ENCODE measurements at regions not wholly inside any gene's neighbourhood (a gene's known extent, or its start where the extent isn't known, plus 50 kb on each side); places are given as distances from the start of the nearest gene placed in this dataset.

- H3K4me1 ChIP-seq (ENCODE audit: control insufficient read depth in 1 of 2, insufficient read depth in 2 of 2, low read length in 2 of 2): no peaks in the 10 kb centered on the region
- BruUV-seq (replicated peaks): no TSS peak
- H3K9me2 ChIP-seq (ENCODE audit: insufficient read depth): no peaks in the 10 kb centered on the region
- H3K4me3 ChIP-seq (replicated peaks in 1 of 2; ENCODE audit: low read depth in 1 of 2, low read length in 2 of 2): no peak overlapping the region
- intact Hi-C loops (cut with micrococcal nuclease): no loop called here
- peaks cover 0 to 4% of the 10 kb centered on the region in 2 experiments; a peak in 1 of 4 replicates for H3K9me3 ChIP-seq (ENCODE audit: control insufficient read depth in 1 of 2, insufficient read depth in 1 of 2, low read depth in 1 of 2, low read length in 2 of 2)
- no peaks in the 10 kb centered on the region for H3K79me2 ChIP-seq (ENCODE audit: insufficient read depth, low read length)
- POLR2A ChIA-PET: no interaction called here
- H4K20me1 ChIP-seq (ENCODE audit: insufficient read depth): no peaks in the 10 kb centered on the region
- ATAC-seq (no peak), DNase-seq (ENCODE audit: low read depth, low spot score) (no peak)
- peaks cover 7% of the 10 kb centered on the region for H3K27me3 ChIP-seq (ENCODE audit: insufficient read depth, low read length)
- H2AFZ ChIP-seq (ENCODE audit: low read depth, low read length, poor library complexity, severe bottlenecking): no peak overlapping the region
- TF ChIP-seq ATF3 (IDR thresholded peaks at IDR 0.05): no peak
- TF ChIP-seq ZBTB33 (IDR thresholded peaks at IDR 0.05; ENCODE audit: extremely low read depth, insufficient replicate concordance, low read length): no peak
- TF ChIP-seq EZH2phosphoT487 (IDR thresholded peaks at IDR 0.05; ENCODE audit: borderline replicate concordance): no peak
- no peak for TF ChIP-seq SIN3A (IDR thresholded peaks at IDR 0.05; ENCODE audit: low read depth)
- TF ChIP-seq ZNF274 (IDR thresholded peaks at IDR 0.05; ENCODE audit: low read depth, low read length): no peak
- TF ChIP-seq YY1 (IDR thresholded peaks at IDR 0.05; ENCODE audit: extremely low read depth, insufficient replicate concordance, low read depth, low read length): no peak
- no peak for TF ChIP-seq CTCF (IDR thresholded peaks at IDR 0.05 in 2 of 3, conservative IDR thresholded peaks at IDR 0.05 in 1 of 3; ENCODE audit: borderline replicate concordance in 1 of 3, insufficient read depth in 1 of 3, low read depth in 2 of 3, low read length in 2 of 3)
- TF ChIP-seq POLR2AphosphoS5 (IDR thresholded peaks at IDR 0.05; ENCODE audit: low read depth, low read length): no peak
- no peak for TF ChIP-seq JUND (IDR thresholded peaks at IDR 0.05)
- TF ChIP-seq ELF1 (IDR thresholded peaks at IDR 0.05; ENCODE audit: borderline replicate concordance, low read depth): no peak
- no peak for TF ChIP-seq FOSL1 (IDR thresholded peaks at IDR 0.05; ENCODE audit: low read depth)
- no peak for TF ChIP-seq ZFX (IDR thresholded peaks at IDR 0.05)
- TF ChIP-seq MAX (IDR thresholded peaks at IDR 0.05): no peak
- no peak for TF ChIP-seq POLR2A (IDR thresholded peaks at IDR 0.05; ENCODE audit: borderline replicate concordance, extremely low read depth, insufficient read depth, insufficient read length)
- TF ChIP-seq RAD21 (IDR thresholded peaks at IDR 0.05; ENCODE audit: low read depth): no peak
- no peak for TF ChIP-seq EGR1 (IDR thresholded peaks at IDR 0.05; ENCODE audit: low read depth)
- TF ChIP-seq SRF (IDR thresholded peaks at IDR 0.05; ENCODE audit: low read depth): no peak
- no peak for TF ChIP-seq REST (IDR thresholded peaks at IDR 0.05; ENCODE audit: low read depth)
- no peak for TF ChIP-seq CBX3 (IDR thresholded peaks at IDR 0.05; ENCODE audit: low read depth)
- no peaks in the 10 kb centered on the region for H3K36me3 ChIP-seq (ENCODE audit: control insufficient read depth in 1 of 2, insufficient read depth in 2 of 2, low read length in 2 of 2)
- H3K4me2 ChIP-seq (ENCODE audit: low read length): no peak overlapping the region
- no peak overlapping the region for H3K9ac ChIP-seq (ENCODE audit: low read length)
- CTCF ChIA-PET: no interaction called here
- no peak overlapping the region for H3K27ac ChIP-seq (ENCODE audit: low read depth, low read length)
- RAD21 ChIA-PET (ENCODE audit: low non-redundant PET in 1 of 2, low total read pairs in 2 of 2, uncharacterized antibody in 2 of 2, unreplicated experiment in 2 of 2): no interaction called here
Observed at GRCh38 chr22:48204296-48204695, 1441.8 kb downstream of the TBC1D22A start.
